SK-N-SH (cell line): ENCODE measurements at regions not wholly inside any gene's neighbourhood (a gene's known extent, or its start where the extent isn't known, plus 50 kb on each side); places are given as distances from the start of the nearest gene placed in this dataset.

Experiments used
- CTCF ChIA-PET: fragments of 300-600, 350-600 bp; formaldehyde crosslinking; extraction: SDS; loops from one replicate; lab custom pipeline; 2021; lab: Yijun Ruan, JAX
- POLR2A ChIA-PET: fragments of 350-600 bp; sonication (Branson Sonifier 250); formaldehyde crosslinking; extraction: SDS; loops from one replicate; lab custom pipeline; 2020; ENCODE audit warnings: antibody characterized with exemption, inconsistent platforms; lab: Yijun Ruan, JAX
- DNase-seq: peaks from one replicate; pipeline ENCODE4 v3.0.0; 2012
- H2AFZ ChIP-seq: fragments of 200-600 bp; sonication (generic); 2 replicates; pipeline ENCODE4 v1.8.1; 2016; ENCODE audit warnings: antibody characterized with exemption, mild to moderate bottlenecking, low read depth
- H3F3A ChIP-seq: fragments of 200-600 bp; sonication (generic); replicated peaks from 2 replicates; pipeline ENCODE3; 2016; ENCODE audit warnings: antibody characterized with exemption, mild to moderate bottlenecking; ENCODE audit not compliant: insufficient read depth
- H3K27ac ChIP-seq, 2 experiments: fragments of 200-500 bp in 1 of 2; fragments of 200-600 bp in 1 of 2; sonication (Bioruptor generic) in 1 of 2; sonication (generic), shearing (Covaris generic) in 1 of 2; 2 replicates each; pipeline versions ENCODE4 v1.5.1 to v1.6.1; 2014 to 2016; ENCODE audit warnings: low read depth in 2 of 2, inconsistent platforms in 1 of 2, low read length in 1 of 2, mild to moderate bottlenecking in 1 of 2, mixed read lengths in 1 of 2
- H3K27me3 ChIP-seq: fragments of 200-600 bp; sonication (generic), shearing (Covaris generic); 2 replicates; pipeline ENCODE4 v1.6.1; 2016; ENCODE audit warnings: mixed run types; ENCODE audit not compliant: insufficient read depth
- H3K36me3 ChIP-seq, 2 experiments: fragments of 200-500 bp in 1 of 2; fragments of 200-600 bp in 1 of 2; sonication (Bioruptor generic) in 1 of 2; sonication (generic) in 1 of 2; replicated peaks in 1 of 2; 2 replicates each; pipeline versions ENCODE3 to v1.5.1; 2014 to 2016; ENCODE audit warnings: low read length in 1 of 2, mild to moderate bottlenecking in 1 of 2; ENCODE audit not compliant: insufficient read depth in 2 of 2, control insufficient read depth in 1 of 2
- H3K4me1 ChIP-seq, 2 experiments: fragments of 200-500 bp in 1 of 2; fragments of 200-600 bp in 1 of 2; sonication (Bioruptor generic) in 1 of 2; sonication (generic), shearing (Covaris generic) in 1 of 2; 2 replicates each; pipeline versions ENCODE4 v1.5.1 to v1.6.1; 2014 to 2016; ENCODE audit warnings: low read depth in 1 of 2, low read length in 1 of 2, mixed run types in 1 of 2; ENCODE audit not compliant: insufficient read depth in 2 of 2, control insufficient read depth in 1 of 2
- H3K4me2 ChIP-seq: fragments of 200-600 bp; sonication (generic), shearing (Covaris generic); 2 replicates; pipeline ENCODE4 v1.6.1; 2017; ENCODE audit warnings: mixed run types
- H3K4me3 ChIP-seq, 2 experiments: fragments of 200-500 bp in 1 of 2; fragments of 200-600 bp in 1 of 2; sonication (Bioruptor generic) in 1 of 2; sonication (generic), shearing (Covaris generic) in 1 of 2; 2 replicates each; pipeline versions ENCODE4 v1.5.1 to v1.8.1; 2014 to 2016; ENCODE audit warnings: low read depth in 2 of 2, inconsistent platforms in 1 of 2, low read length in 1 of 2, mild to moderate bottlenecking in 1 of 2, mixed read lengths in 1 of 2, moderate library complexity in 1 of 2
- H3K79me2 ChIP-seq: fragments of 200-600 bp; sonication (generic); 2 replicates; pipeline ENCODE4 v1.8.1; 2017; ENCODE audit warnings: mild to moderate bottlenecking; ENCODE audit not compliant: insufficient read depth
- H3K9ac ChIP-seq: fragments of 200-600 bp; sonication (generic); 2 replicates; pipeline ENCODE4 v1.6.1; 2017; ENCODE audit warnings: mixed run types
- H3K9me2 ChIP-seq: fragments of 200-600 bp; sonication (generic); 2 replicates; pipeline ENCODE4 v1.6.1; 2017; ENCODE audit warnings: mixed run types
- H3K9me3 ChIP-seq: fragments of 200-600 bp; sonication (generic); 2 replicates; pipeline ENCODE4 v1.6.1; 2017; ENCODE audit warnings: mixed run types, mild to moderate bottlenecking, moderate library complexity
- H4K20me1 ChIP-seq: fragments of 200-600 bp; sonication (generic); 2 replicates; pipeline ENCODE4 v1.6.1; 2017; ENCODE audit warnings: mild to moderate bottlenecking, mixed run types; ENCODE audit not compliant: insufficient read depth
- CHD2 ChIP-seq: fragments of 150-350 bp; IDR thresholded peaks from 2 replicates; pipeline ENCODE4 v1.6.1; 2018; ENCODE audit warnings: low read length; ENCODE audit not compliant: partially characterized antibody
- EP300 ChIP-seq, 2 experiments: IDR thresholded peaks; 2 replicates each; pipeline versions ENCODE4 v1.4.0 to v1.6.1; 2012; ENCODE audit warnings: borderline replicate concordance in 1 of 2, low read depth in 1 of 2, low read length in 1 of 2
- EZH2phosphoT487 ChIP-seq: fragments of 200-600 bp; sonication (generic); IDR thresholded peaks from 2 replicates; pipeline ENCODE4 v1.6.1; 2017; ENCODE audit warnings: low read depth, mixed run types, mild to moderate bottlenecking, antibody characterized with exemption, moderate library complexity, borderline replicate concordance
- FOSL2 ChIP-seq: IDR thresholded peaks from 2 replicates; pipeline ENCODE4 v1.4.0; 2012; ENCODE audit warnings: low read depth, mild to moderate bottlenecking, moderate library complexity, borderline replicate concordance
- FOXM1 ChIP-seq: IDR thresholded peaks from 2 replicates; pipeline ENCODE4 v1.4.0; 2012; ENCODE audit warnings: low read depth, mild to moderate bottlenecking
- GABPA ChIP-seq: IDR thresholded peaks from 2 replicates; pipeline ENCODE4 v1.4.0; 2012; ENCODE audit warnings: low read depth, mild to moderate bottlenecking
- GATA2 ChIP-seq: sonication (generic); formaldehyde crosslinking; IDR thresholded peaks from 2 replicates; pipeline ENCODE4 v1.5.0; 2020; ENCODE audit warnings: mild to moderate bottlenecking, missing genetic modification reagents
- IRF3 ChIP-seq: fragments of 150-350 bp; IDR thresholded peaks from 2 replicates; pipeline ENCODE4 v1.6.1; 2016; ENCODE audit warnings: mild to moderate bottlenecking, low read depth, low read length
- JUND ChIP-seq: IDR thresholded peaks from 2 replicates; pipeline ENCODE4 v1.4.0; 2012
- MAX ChIP-seq: IDR thresholded peaks from 2 replicates; pipeline ENCODE4 v1.4.0; 2012; ENCODE audit warnings: low read depth
- MEF2A ChIP-seq: IDR thresholded peaks from 2 replicates; pipeline ENCODE4 v1.4.0; 2012; ENCODE audit warnings: low read depth, borderline replicate concordance
- NFIC ChIP-seq: IDR thresholded peaks from 2 replicates; pipeline ENCODE4 v1.4.0; 2012; ENCODE audit warnings: borderline replicate concordance
- NRF1 ChIP-seq: IDR thresholded peaks from 2 replicates; pipeline ENCODE4 v1.6.1; 2012; ENCODE audit warnings: low read depth, mild to moderate bottlenecking, low read length
- PBX3 ChIP-seq: IDR thresholded peaks from 2 replicates; pipeline ENCODE4; 2012
- POLR2AphosphoS5 ChIP-seq: IDR thresholded peaks from 2 replicates; pipeline ENCODE4 v1.6.1; 2012; ENCODE audit warnings: low read depth, low read length
- RXRA ChIP-seq: IDR thresholded peaks from 2 replicates; pipeline ENCODE4 v1.4.0; 2012; ENCODE audit warnings: low read depth, mild to moderate bottlenecking, borderline replicate concordance
- SIN3A ChIP-seq: IDR thresholded peaks from 2 replicates; pipeline ENCODE4 v1.6.1; 2012; ENCODE audit warnings: low read depth, mild to moderate bottlenecking, low read length, moderate library complexity, borderline replicate concordance
- SMC3 ChIP-seq: IDR thresholded peaks from 2 replicates; pipeline ENCODE4 v1.6.1; 2012; ENCODE audit warnings: low read depth, low read length, improper control_type of control experiment
- TCF12 ChIP-seq: IDR thresholded peaks from 2 replicates; pipeline ENCODE4 v1.4.0; 2012
- USF2 ChIP-seq: fragments of 150-350 bp; IDR thresholded peaks from 2 replicates; pipeline ENCODE4 v1.6.1; 2017; ENCODE audit warnings: antibody characterized with exemption, low read length, low read depth, borderline replicate concordance
- ZBTB33 ChIP-seq: IDR thresholded peaks from 2 replicates; pipeline ENCODE4 v1.4.0; 2012; ENCODE audit warnings: low read depth, borderline replicate concordance
- WGBS: methylation state at CpG from one replicate; pipeline ENCODE4 v1.1.6; 2017; ENCODE audit warnings: low lambda C conversion rate; 5-methylcytosine and 5-hydroxymethylcytosine counted together

GRCh38 chr7:98040626-98041360 lies 50.8 kb upstream of the OCM2 start:
- Histone ChIP-seq H3K4me3 (no peak overlapping the region), H3K27me3 (no peaks in the 10 kb centered on the region; the same call in 1 of the 2 replicates), H3K4me2 (no peak overlapping the region), H3K79me2 (no peaks in the 10 kb centered on the region), H4K20me1 (no peaks in the 10 kb centered on the region), H3F3A (no peaks in the 10 kb centered on the region), H3K27ac (no peak overlapping the region), H3K4me1 (no peaks in the 10 kb centered on the region), H3K9me3 (no peaks in the 10 kb centered on the region), H2AFZ (no peak overlapping the region), H3K9me2 (no peaks in the 10 kb centered on the region), H3K9ac (no peak overlapping the region), H3K36me3 (no peaks in the 10 kb centered on the region)
- POLR2A ChIA-PET, result no interaction called here
- DNase-seq, result no peak
- WGBS, result 60% methylated on average over 17 of the region's 17 CpGs
- no peak for TF ChIP-seq MEF2A
- TF ChIP-seq SMC3, result no peak
- TF ChIP-seq NRF1, result no peak
- TF ChIP-seq USF2, result no peak
- no peak for TF ChIP-seq IRF3
- TF ChIP-seq, all 33 proteins: peak for 0
- CTCF ChIA-PET, result interaction anchor here (0.8 to 2.9 kb wide), 3 partner anchors 19 to 128 kb away, joined by 4 to 13 read pairs (median 8); no protein-coding TSS in a partner anchor

GRCh38 chr7:98046816-98047215 lies 56.8 kb upstream of the OCM2 start:
- DNase-seq, result no peak
- Histone ChIP-seq H2AFZ (no peak overlapping the region), H4K20me1 (no peaks in the 10 kb centered on the region), H3K79me2 (no peaks in the 10 kb centered on the region), H3K4me2 (no peak overlapping the region), H3K9me3 (no peaks in the 10 kb centered on the region), H3K4me3 (no peak overlapping the region), H3K9ac (no peak overlapping the region), H3K27ac (no peak overlapping the region), H3F3A (no peaks in the 10 kb centered on the region), H3K36me3 (no peaks in the 10 kb centered on the region), H3K27me3 (no peaks in the 10 kb centered on the region; the same call in 1 of the 2 replicates), H3K9me2 (no peaks in the 10 kb centered on the region), H3K4me1 (no peaks in the 10 kb centered on the region; a peak in 1 of 4 replicates)
- ChIA-PET CTCF (no interaction called here), POLR2A (no interaction called here)
- TF ChIP-seq RXRA, result no peak
- TF ChIP-seq CHD2, result no peak
- no peak for TF ChIP-seq MEF2A
- no peak for TF ChIP-seq TCF12
- TF ChIP-seq NFIC, result no peak
- no peak for TF ChIP-seq EP300 (IDR thresholded peaks at IDR 0.05; ENCODE audit: borderline replicate concordance in 1 of 2, low read depth in 1 of 2, low read length in 1 of 2)
- no peak for TF ChIP-seq GABPA
- no peak for TF ChIP-seq GATA2
- no peak for TF ChIP-seq FOSL2
- TF ChIP-seq FOXM1, result no peak
- TF ChIP-seq POLR2AphosphoS5, result no peak
- no peak for TF ChIP-seq SIN3A
- TF ChIP-seq ZBTB33, result no peak
- no peak for TF ChIP-seq PBX3
- no peak for TF ChIP-seq MAX
- no peak for TF ChIP-seq EZH2phosphoT487
- TF ChIP-seq SMC3, result no peak
- TF ChIP-seq JUND, result no peak
- WGBS, result 61% methylated on average over 6 of the region's 6 CpGs
